Caco-2 (cell line): ENCODE measurements at regions not wholly inside any gene's neighbourhood (a gene's known extent, or its start where the extent isn't known, plus 50 kb on each side); places are given as distances from the start of the nearest gene placed in this dataset.

Source experiments
- BruUV-seq: library from RNA; stranded (reverse); fragments of 400-500 nt; replicated peaks from 2 replicates; lab custom pipeline; 2021; lab: Mats Ljungman, UMichigan
- CTCF ChIA-PET: fragments of 300-600 bp; sonication (Branson Sonifier 250); formaldehyde crosslinking; loops from one replicate; lab custom pipeline; 2022; ENCODE audit warnings: antibody characterized with exemption; lab: Charles Lee
- POLR2A ChIA-PET: fragments of 300-600 bp; sonication (Branson Sonifier 250); formaldehyde crosslinking; loops from one replicate; lab custom pipeline; 2022; ENCODE audit warnings: antibody characterized with exemption; lab: Charles Lee
- DNase-seq, 2 experiments: peaks; one replicate each; pipeline versions ENCODE4 v3.0.0 to v3.0.0-alpha.2; 2020 to 2022
- H3K27me3 ChIP-seq: replicated peaks from 2 replicates; pipeline ENCODE4 v1.6.0; 2011; ENCODE audit warnings: low read length; ENCODE audit not compliant: control insufficient read depth, insufficient read depth
- H3K36me3 ChIP-seq: 2 replicates; pipeline ENCODE4 v1.5.1; 2011; ENCODE audit warnings: low read length; ENCODE audit not compliant: control insufficient read depth, insufficient read depth
- H3K4me1 ChIP-seq: fragments of 250-450 bp; sonication (Bioruptor Pico); 2 replicates; pipeline ENCODE4 v1.5.1; 2020; ENCODE audit warnings: mild to moderate bottlenecking
- H3K4me3 ChIP-seq: 2 replicates; pipeline ENCODE4 v1.5.1; 2011; ENCODE audit warnings: low read depth, mild to moderate bottlenecking, control low read depth, low read length
- H3K9me3 ChIP-seq: fragments of 250-450 bp; sonication (Bioruptor Pico); 2 replicates; pipeline ENCODE4 v1.5.1; 2020; ENCODE audit warnings: mild to moderate bottlenecking, moderate library complexity
- H3K27ac Mint-ChIP-seq: one replicate; pipeline ENCODE4 v1.8.0; 2022; ENCODE audit warnings: mixed read lengths; ENCODE audit not compliant: unreplicated experiment
- H3K27me3 Mint-ChIP-seq: one replicate; pipeline ENCODE4 v1.8.0; 2022; ENCODE audit warnings: mixed read lengths; ENCODE audit not compliant: insufficient read depth, unreplicated experiment
- H3K36me3 Mint-ChIP-seq: one replicate; pipeline ENCODE4 v1.8.0; 2022; ENCODE audit warnings: mild to moderate bottlenecking, mixed read lengths; ENCODE audit not compliant: insufficient read depth, unreplicated experiment
- H3K4me1 Mint-ChIP-seq: one replicate; pipeline ENCODE4 v1.8.0; 2022; ENCODE audit warnings: low read depth, mixed read lengths; ENCODE audit not compliant: unreplicated experiment
- H3K4me3 Mint-ChIP-seq: one replicate; pipeline ENCODE4 v1.8.0; 2022; ENCODE audit warnings: mild to moderate bottlenecking, moderate library complexity, mixed read lengths; ENCODE audit not compliant: unreplicated experiment
- H3K9me3 Mint-ChIP-seq: one replicate; pipeline ENCODE4 v1.8.0; 2022; ENCODE audit warnings: mixed read lengths; ENCODE audit not compliant: unreplicated experiment
- intact Hi-C: fragments of 100-400 bp; cut with micrococcal nuclease; formaldehyde crosslinking; loops from one replicate; pipeline ENCODE4 v1.10.0; 2022; ENCODE audit not compliant: unreplicated experiment
- TF ChIP-seq, protein P1 (sequence below), 2 experiments: fragments of 200-600 bp in 1 of 2; IDR thresholded peaks; 1 replicate in 1 of 2; 2 replicates in 1 of 2; pipeline versions ENCODE4 v1.5.1 to v1.8.0; 2011 to 2022; ENCODE audit warnings: antibody characterized with exemption in 1 of 2, control low read depth in 1 of 2, inconsistent platforms in 1 of 2, low read depth in 1 of 2, low read length in 1 of 2, mild to moderate bottlenecking in 1 of 2, moderate library complexity in 1 of 2; ENCODE audit not compliant: insufficient read depth in 1 of 2, severe bottlenecking in 1 of 2, unreplicated experiment in 1 of 2

DNA sequence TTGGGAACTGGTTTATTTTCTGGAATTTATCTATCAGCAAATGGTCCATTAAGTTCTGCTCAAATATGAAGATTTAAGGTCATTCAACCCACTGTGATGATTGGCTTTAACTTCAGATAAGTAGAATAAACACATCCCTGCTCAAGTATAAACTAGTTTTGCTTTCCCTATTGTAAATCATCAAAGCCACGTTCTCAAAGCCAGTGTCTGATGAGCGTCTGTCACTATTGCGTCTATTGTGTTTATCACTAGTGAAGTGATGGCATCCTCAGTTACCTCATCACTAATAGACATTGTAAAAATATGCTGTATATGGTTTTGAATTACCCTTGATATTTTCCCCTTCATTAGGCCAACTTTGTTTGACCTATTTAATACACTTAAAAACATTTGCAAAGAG, 351.3 kb downstream of the BCAT1 start:
- Histone ChIP-seq H3K36me3 (no peaks in the 10 kb centered on the region), H3K9me3 (no peaks in the 10 kb centered on the region), H3K27me3 (no peaks in the 10 kb centered on the region), H3K4me3 (no peak overlapping the region), H3K4me1 (no peaks in the 10 kb centered on the region; the same call in 1 of the 2 replicates)
- intact Hi-C loops = loop anchor here (1.0 to 10.0 kb wide), 5 partner anchors 155 to 585 kb away; no protein-coding TSS in a partner anchor
- Mint-ChIP-seq H3K4me1 (peaks cover 18% of the 10 kb centered on the region), H3K27me3 (no peaks in the 10 kb centered on the region), H3K36me3 (no peaks in the 10 kb centered on the region), H3K4me3 (no peak overlapping the region), H3K27ac (no peak overlapping the region), H3K9me3 (no peaks in the 10 kb centered on the region)
- CTCF ChIA-PET = no interaction called here
- TF ChIP-seq, protein P1, sequence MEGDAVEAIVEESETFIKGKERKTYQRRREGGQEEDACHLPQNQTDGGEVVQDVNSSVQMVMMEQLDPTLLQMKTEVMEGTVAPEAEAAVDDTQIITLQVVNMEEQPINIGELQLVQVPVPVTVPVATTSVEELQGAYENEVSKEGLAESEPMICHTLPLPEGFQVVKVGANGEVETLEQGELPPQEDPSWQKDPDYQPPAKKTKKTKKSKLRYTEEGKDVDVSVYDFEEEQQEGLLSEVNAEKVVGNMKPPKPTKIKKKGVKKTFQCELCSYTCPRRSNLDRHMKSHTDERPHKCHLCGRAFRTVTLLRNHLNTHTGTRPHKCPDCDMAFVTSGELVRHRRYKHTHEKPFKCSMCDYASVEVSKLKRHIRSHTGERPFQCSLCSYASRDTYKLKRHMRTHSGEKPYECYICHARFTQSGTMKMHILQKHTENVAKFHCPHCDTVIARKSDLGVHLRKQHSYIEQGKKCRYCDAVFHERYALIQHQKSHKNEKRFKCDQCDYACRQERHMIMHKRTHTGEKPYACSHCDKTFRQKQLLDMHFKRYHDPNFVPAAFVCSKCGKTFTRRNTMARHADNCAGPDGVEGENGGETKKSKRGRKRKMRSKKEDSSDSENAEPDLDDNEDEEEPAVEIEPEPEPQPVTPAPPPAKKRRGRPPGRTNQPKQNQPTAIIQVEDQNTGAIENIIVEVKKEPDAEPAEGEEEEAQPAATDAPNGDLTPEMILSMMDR (IDR thresholded peaks at IDR 0.05; ENCODE audit: insufficient read depth in 1 of 2, low read depth in 1 of 2, low read length in 1 of 2, severe bottlenecking in 1 of 2, unreplicated experiment in 1 of 2) = no peak
- no TSS peak for BruUV-seq
- POLR2A ChIA-PET = no interaction called here
- no peak for DNase-seq

DNA sequence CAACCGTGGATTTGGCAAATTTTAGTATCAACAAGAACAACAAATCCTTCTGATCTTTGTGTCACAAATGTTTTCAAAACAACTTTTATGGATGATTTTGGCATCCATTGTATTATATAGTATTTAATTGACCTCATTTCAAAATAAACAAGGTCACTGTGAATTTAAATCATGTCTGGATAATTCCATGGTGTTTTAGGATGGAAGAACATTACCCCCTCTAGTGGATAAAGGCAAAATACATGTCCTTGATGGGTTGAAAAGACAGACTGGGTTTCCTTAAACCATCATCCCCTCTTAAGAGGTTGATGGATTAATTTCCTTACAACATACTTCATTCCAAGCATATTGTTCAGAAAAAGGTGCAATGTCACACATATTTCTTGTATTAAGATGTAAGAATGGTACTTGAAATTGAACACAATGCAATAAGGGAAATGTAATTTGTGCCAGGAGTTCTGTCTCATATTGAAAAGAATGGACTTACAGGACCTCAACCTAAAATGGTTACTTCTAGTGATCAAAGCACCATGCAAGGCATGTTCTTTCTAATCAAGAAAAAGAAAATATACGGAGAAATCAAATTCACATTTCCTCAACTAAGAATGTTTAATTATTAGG, 352.0 kb downstream of the BCAT1 start:
- intact Hi-C loops = loop anchor here (1.0 to 10.0 kb wide), 5 partner anchors 155 to 584 kb away; no protein-coding TSS in a partner anchor
- ChIA-PET CTCF (no interaction called here), POLR2A (no interaction called here)
- no TSS peak for BruUV-seq
- no peaks in the 10 kb centered on the region for H3K36me3 Mint-ChIP-seq
- H3K4me3 Mint-ChIP-seq = no peak overlapping the region
- TF ChIP-seq, protein P1 (IDR thresholded peaks at IDR 0.05; ENCODE audit: insufficient read depth in 1 of 2, low read depth in 1 of 2, low read length in 1 of 2, severe bottlenecking in 1 of 2, unreplicated experiment in 1 of 2) = peak; percentile 76 to 79
- Histone ChIP-seq H3K4me1 (no peaks in the 10 kb centered on the region; the same call in 1 of the 2 replicates), H3K27me3 (no peaks in the 10 kb centered on the region), H3K9me3 (no peaks in the 10 kb centered on the region), H3K4me3 (no peak overlapping the region), H3K36me3 (no peaks in the 10 kb centered on the region)
- peaks cover 18% of the 10 kb centered on the region for H3K4me1 Mint-ChIP-seq
- H3K27me3 Mint-ChIP-seq = no peaks in the 10 kb centered on the region
- no peak overlapping the region for H3K27ac Mint-ChIP-seq
- no peaks in the 10 kb centered on the region for H3K9me3 Mint-ChIP-seq
- DNase-seq = peak in 1 of 2 experiments; percentile 47

DNA sequence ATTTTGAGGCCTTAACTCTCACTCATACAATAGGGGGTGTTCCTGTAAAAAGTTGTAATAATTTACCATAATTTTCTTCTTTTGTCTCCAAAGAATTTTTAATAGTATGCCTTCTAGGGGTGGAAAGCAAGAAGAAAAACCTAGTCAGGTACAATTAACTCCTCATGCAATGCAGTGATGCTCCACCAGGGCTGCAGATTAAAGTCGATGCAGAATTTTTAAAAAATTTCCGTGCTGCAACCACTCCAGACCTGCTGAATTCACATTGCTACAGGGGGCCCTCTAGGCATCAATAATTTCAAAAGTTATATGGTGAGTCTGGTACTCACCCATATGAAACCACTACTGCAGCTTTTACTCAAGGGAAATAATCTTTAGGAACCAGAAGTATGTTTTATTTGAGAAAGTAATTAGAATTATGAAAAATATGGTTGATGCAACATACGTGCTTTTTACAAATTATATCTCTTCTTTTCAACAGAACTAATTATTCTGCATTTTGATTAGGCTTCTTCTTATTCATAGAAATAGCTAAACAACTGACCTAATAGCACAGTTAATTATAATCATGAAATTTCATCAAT, 353.2 kb downstream of the BCAT1 start:
- Mint-ChIP-seq H3K9me3 (no peaks in the 10 kb centered on the region), H3K36me3 (no peaks in the 10 kb centered on the region), H3K4me1 (peaks cover 18% of the 10 kb centered on the region), H3K27me3 (no peaks in the 10 kb centered on the region), H3K27ac (no peak overlapping the region), H3K4me3 (no peak overlapping the region)
- no peak overlapping the region for H3K4me3 ChIP-seq
- no TSS peak for BruUV-seq
- H3K9me3 ChIP-seq = no peaks in the 10 kb centered on the region
- CTCF ChIA-PET = no interaction called here
- intact Hi-C loops = loop anchor here (2.0 to 10.0 kb wide), 5 partner anchors 31 to 583 kb away; no protein-coding TSS in a partner anchor
- H3K36me3 ChIP-seq = no peaks in the 10 kb centered on the region
- POLR2A ChIA-PET = no interaction called here
- H3K4me1 ChIP-seq = no peaks in the 10 kb centered on the region; the same call in 1 of the 2 replicates
- H3K27me3 ChIP-seq = no peaks in the 10 kb centered on the region
- TF ChIP-seq, protein P1 (IDR thresholded peaks at IDR 0.05; ENCODE audit: insufficient read depth in 1 of 2, low read depth in 1 of 2, low read length in 1 of 2, severe bottlenecking in 1 of 2, unreplicated experiment in 1 of 2) = peak; percentile 51 to 76
- DNase-seq = peak in 1 of 2 experiments; percentile 62
